Astrocyte (in vitro differentiated cells and primary cell): ENCODE measurements at regions not wholly inside any gene's neighbourhood (a gene's known extent, or its start where the extent isn't known, plus 50 kb on each side); places are given as distances from the start of the nearest gene placed in this dataset.
A peak's percentile ranks its signal among the peaks of the same experiment; 100 is the strongest.

Source experiments
- DNase-seq: peaks from one replicate; pipeline ENCODE4 v3.0.0-alpha.2; 2010; ENCODE audit warnings: low read depth
- FAIRE-seq: peaks from 2 replicates; lab custom pipeline; 2011; peaks lifted over from hg19 to GRCh38; lab: Jason Lieb, UNC
- H2AFZ ChIP-seq: 2 replicates; pipeline ENCODE4 v1.6.0; 2012; ENCODE audit warnings: low read depth, low read length, inconsistent platforms
- H3K27ac ChIP-seq: 2 replicates; pipeline ENCODE4 v1.5.1; 2011; ENCODE audit warnings: low read depth, low read length, inconsistent platforms
- H3K27me3 ChIP-seq: 2 replicates; pipeline ENCODE4 v1.6.0; 2011; ENCODE audit warnings: low read length, inconsistent platforms; ENCODE audit not compliant: insufficient read depth
- H3K36me3 ChIP-seq: 2 replicates; pipeline ENCODE4 v1.5.1; 2011; ENCODE audit warnings: low read length, inconsistent platforms; ENCODE audit not compliant: insufficient read depth
- H3K4me1 ChIP-seq: 2 replicates; pipeline ENCODE4 v1.5.1; 2011; ENCODE audit warnings: low read length, inconsistent platforms; ENCODE audit not compliant: insufficient read depth
- H3K4me2 ChIP-seq: 2 replicates; pipeline ENCODE4 v1.6.0; 2012; ENCODE audit warnings: low read length, inconsistent platforms
- H3K4me3 ChIP-seq: 2 replicates; pipeline ENCODE4 v1.5.1; 2011; ENCODE audit warnings: low read depth, mild to moderate bottlenecking, low read length, inconsistent platforms; ENCODE audit not compliant: insufficient read depth
- H3K79me2 ChIP-seq: 2 replicates; pipeline ENCODE4 v1.6.0; 2012; ENCODE audit warnings: mild to moderate bottlenecking, low read length, inconsistent platforms; ENCODE audit not compliant: insufficient read depth
- H3K9ac ChIP-seq: 2 replicates; pipeline ENCODE4 v1.6.0; 2012; ENCODE audit warnings: mild to moderate bottlenecking, low read length, inconsistent platforms
- H3K9me3 ChIP-seq: 2 replicates; pipeline ENCODE4 v1.5.1; 2012; ENCODE audit warnings: low read depth, mild to moderate bottlenecking, low read length, inconsistent platforms; ENCODE audit not compliant: insufficient read depth
- H4K20me1 ChIP-seq: 2 replicates; pipeline ENCODE4 v1.6.0; 2012; ENCODE audit warnings: low read length, inconsistent platforms; ENCODE audit not compliant: insufficient read depth
- H3K27ac Mint-ChIP-seq: one replicate; pipeline ENCODE4 v1.8.0; 2021; ENCODE audit warnings: mild to moderate bottlenecking, mixed read lengths; ENCODE audit not compliant: unreplicated experiment
- H3K27me3 Mint-ChIP-seq: one replicate; pipeline ENCODE4 v1.8.0; 2021; ENCODE audit warnings: low read depth, mixed read lengths; ENCODE audit not compliant: unreplicated experiment
- H3K36me3 Mint-ChIP-seq: one replicate; pipeline ENCODE4 v1.8.0; 2021; ENCODE audit warnings: low read depth, mixed read lengths; ENCODE audit not compliant: unreplicated experiment
- H3K4me1 Mint-ChIP-seq: one replicate; pipeline ENCODE4 v1.8.0; 2021; ENCODE audit warnings: low read depth, mixed read lengths; ENCODE audit not compliant: unreplicated experiment
- H3K4me3 Mint-ChIP-seq: one replicate; pipeline ENCODE4 v1.8.0; 2021; ENCODE audit warnings: mild to moderate bottlenecking, moderate library complexity, mixed read lengths; ENCODE audit not compliant: unreplicated experiment
- H3K9me3 Mint-ChIP-seq: one replicate; pipeline ENCODE4 v1.8.0; 2021; ENCODE audit warnings: mild to moderate bottlenecking, mixed read lengths; ENCODE audit not compliant: unreplicated experiment
- CTCF ChIP-seq: IDR thresholded peaks from 2 replicates; pipeline ENCODE4 v1.5.1; 2011; ENCODE audit warnings: low read depth, mild to moderate bottlenecking, inconsistent platforms, low read length, moderate library complexity; ENCODE audit not compliant: insufficient read depth
- EZH2 ChIP-seq: IDR thresholded peaks from 2 replicates; pipeline ENCODE4 v1.6.1; 2012; ENCODE audit warnings: mild to moderate bottlenecking, low read length, inconsistent platforms; ENCODE audit not compliant: insufficient read depth

GRCh38 chr5:1668141-1668721, 131.4 kb downstream of the MRPL36 start:
- peaks cover 6% of the 10 kb centered on the region for H3K9me3 Mint-ChIP-seq
- no peak overlapping the region for H3K4me3 Mint-ChIP-seq
- H3K4me1 Mint-ChIP-seq, result peaks cover 4% of the 10 kb centered on the region
- no peak overlapping the region for H3K27ac Mint-ChIP-seq
- DNase-seq (no peak), FAIRE-seq (no peak)
- H3K79me2 ChIP-seq, result no peaks in the 10 kb centered on the region
- H3K9me3 ChIP-seq, result no peaks in the 10 kb centered on the region
- H3K4me2 ChIP-seq, result no peak overlapping the region
- H4K20me1 ChIP-seq, result no peaks in the 10 kb centered on the region
- H3K36me3 Mint-ChIP-seq, result no peaks in the 10 kb centered on the region
- H3K4me3 ChIP-seq, result no peak overlapping the region
- no peaks in the 10 kb centered on the region for H3K4me1 ChIP-seq
- TF ChIP-seq EZH2, result peak; percentile 60
- no peak for TF ChIP-seq CTCF
- H3K36me3 ChIP-seq, result no peaks in the 10 kb centered on the region
- H2AFZ ChIP-seq, result no peak overlapping the region
- peaks cover 26% of the 10 kb centered on the region for H3K27me3 ChIP-seq
- no peak overlapping the region for H3K9ac ChIP-seq
- H3K27me3 Mint-ChIP-seq, result peaks cover 40% of the 10 kb centered on the region
- H3K27ac ChIP-seq, result no peak overlapping the region

GRCh38 chr5:1667648-1668140, 131.9 kb downstream of the MRPL36 start:
- no peaks in the 10 kb centered on the region for H4K20me1 ChIP-seq
- peaks cover 6% of the 10 kb centered on the region for H3K9me3 Mint-ChIP-seq
- peaks cover 41% of the 10 kb centered on the region for H3K27me3 Mint-ChIP-seq
- no peaks in the 10 kb centered on the region for H3K36me3 ChIP-seq
- H3K36me3 Mint-ChIP-seq, result no peaks in the 10 kb centered on the region
- H3K27ac Mint-ChIP-seq, result no peak overlapping the region
- H3K79me2 ChIP-seq, result no peaks in the 10 kb centered on the region
- H3K4me3 ChIP-seq, result no peak overlapping the region
- peaks cover 4% of the 10 kb centered on the region for H3K4me1 Mint-ChIP-seq
- no peak overlapping the region for H3K4me2 ChIP-seq
- H3K27me3 ChIP-seq, result peaks cover 28% of the 10 kb centered on the region
- no peaks in the 10 kb centered on the region for H3K9me3 ChIP-seq
- peak; percentile 88 for TF ChIP-seq EZH2
- no peak for TF ChIP-seq CTCF
- no peaks in the 10 kb centered on the region for H3K4me1 ChIP-seq
- DNase-seq (no peak), FAIRE-seq (no peak)
- no peak overlapping the region for H3K27ac ChIP-seq
- H3K9ac ChIP-seq, result no peak overlapping the region
- H2AFZ ChIP-seq, result no peak overlapping the region
- H3K4me3 Mint-ChIP-seq, result no peak overlapping the region
